K562 (cell line): ENCODE measurements at regions not wholly inside any gene's neighbourhood (a gene's known extent, or its start where the extent isn't known, plus 50 kb on each side); places are given as distances from the start of the nearest gene placed in this dataset.
"Not testable (repeated sequence)": the region's sequence is repeated elsewhere in the genome, so short reads cannot be mapped to it uniquely, and the experiment has no call there.

Source experiments
- ATAC-seq: fragments of 200-7000 bp; cut with Tn5 transposase; 3 replicates; pipeline ENCODE4 v1.9.1; 2020; ENCODE audit warnings: moderate library complexity
- BruUV-seq: library from RNA; stranded (reverse); fragments of 400-500 nt; replicated peaks from 2 replicates; lab custom pipeline; 2021; lab: Mats Ljungman, UMichigan
- CTCF ChIA-PET: fragments of 300-600 bp; formaldehyde crosslinking; extraction: SDS; loops from one replicate; lab custom pipeline; 2021; ENCODE audit warnings: low intra/inter-chr PET ratio; lab: Yijun Ruan, JAX
- POLR2A ChIA-PET: fragments of 300-600, 350-650 bp; sonication (Branson Sonifier 250); formaldehyde crosslinking; extraction: SDS; loops from one replicate; lab custom pipeline; 2021; ENCODE audit warnings: antibody characterized with exemption, inconsistent platforms; lab: Yijun Ruan, JAX
- DNase-seq, 4 experiments: peaks; one replicate each; pipeline versions ENCODE4 v3.0.0 to v3.0.0-alpha.2; 2011 to 2018; ENCODE audit warnings: low spot score in 3 of 4, mixed read lengths in 3 of 4; ENCODE audit errors: extremely low read depth in 1 of 4
- FAIRE-seq: peaks from 2 replicates; lab custom pipeline; 2011; peaks lifted over from hg19 to GRCh38; lab: Jason Lieb, UNC
- H2AFZ ChIP-seq: 2 replicates; pipeline ENCODE4 v1.6.0; 2011; ENCODE audit warnings: low read depth, low read length, control low read depth, inconsistent platforms
- H3K27ac ChIP-seq: fragments of 200-600 bp; 3 replicates; pipeline ENCODE4 v1.8.0; 2011; ENCODE audit warnings: low read depth, mild to moderate bottlenecking, control low read depth, inconsistent platforms, low read length, moderate library complexity, mixed read lengths; ENCODE audit errors: extremely low read depth
- H3K27me3 ChIP-seq, 2 experiments: fragments of 300-600 bp in 1 of 2; 2 replicates in 1 of 2; 3 replicates in 1 of 2; pipeline versions ENCODE4 v1.6.0 to v1.8.0; 2011; ENCODE audit warnings: inconsistent platforms in 2 of 2, low read length in 2 of 2, mild to moderate bottlenecking in 1 of 2, mixed read lengths in 1 of 2, moderate library complexity in 1 of 2; ENCODE audit not compliant: control insufficient read depth in 2 of 2, insufficient read depth in 2 of 2
- H3K36me3 ChIP-seq: fragments of 300-600 bp; 3 replicates; pipeline ENCODE4 v1.8.0; 2011; ENCODE audit warnings: mild to moderate bottlenecking, low read length, inconsistent platforms; ENCODE audit not compliant: control insufficient read depth, insufficient read depth
- H3K4me1 ChIP-seq, 2 experiments: fragments of 200-600 bp in 1 of 2; replicated peaks in 1 of 2; 2 replicates in 1 of 2; 3 replicates in 1 of 2; pipeline versions ENCODE4 v1.5.1 to v1.8.0; 2011; ENCODE audit warnings: inconsistent platforms in 2 of 2, low read length in 2 of 2, mild to moderate bottlenecking in 1 of 2, mixed read lengths in 1 of 2, moderate library complexity in 1 of 2; ENCODE audit not compliant: control insufficient read depth in 2 of 2, insufficient read depth in 2 of 2
- H3K4me2 ChIP-seq: 2 replicates; pipeline ENCODE4 v1.6.1; 2011; ENCODE audit warnings: low read length, control low read depth, inconsistent platforms, mixed read lengths; ENCODE audit not compliant: insufficient read depth
- H3K4me3 ChIP-seq: fragments of 200-600 bp; sonication (generic), shearing (Covaris generic); 2 replicates; pipeline ENCODE4 v1.5.1; 2016; ENCODE audit warnings: control low read depth, inconsistent platforms
- H3K79me2 ChIP-seq: fragments of 200-600 bp; 3 replicates; pipeline ENCODE4 v1.8.0; 2011; ENCODE audit warnings: low read length, inconsistent platforms; ENCODE audit not compliant: control insufficient read depth, insufficient read depth
- H3K9ac ChIP-seq, 2 experiments: 2 replicates each; pipeline versions ENCODE4 v1.6.0 to v1.6.1; 2011; ENCODE audit warnings: low read depth in 2 of 2, low read length in 2 of 2, control low read depth in 1 of 2, inconsistent platforms in 1 of 2, mild to moderate bottlenecking in 1 of 2, mixed read lengths in 1 of 2; ENCODE audit not compliant: insufficient read depth in 1 of 2
- H3K9me1 ChIP-seq: one replicate; pipeline ENCODE4 v1.6.0; 2011; ENCODE audit warnings: inconsistent platforms, mild to moderate bottlenecking, low read length, moderate library complexity; ENCODE audit not compliant: control insufficient read depth, insufficient read depth
- H3K9me3 ChIP-seq: replicated peaks from 2 replicates; pipeline ENCODE4 v1.5.1; 2011; ENCODE audit warnings: low read depth, low read length, inconsistent platforms; ENCODE audit not compliant: control insufficient read depth, insufficient read depth
- H4K20me1 ChIP-seq: replicated peaks from 2 replicates; pipeline ENCODE4 v1.6.1; 2011; ENCODE audit warnings: low read length, inconsistent platforms, mixed read lengths; ENCODE audit not compliant: control insufficient read depth, insufficient read depth
- MCM2 ChIP-seq: fragments of 450-650 bp; IDR thresholded peaks from 2 replicates; pipeline ENCODE4 v1.6.1; 2017; ENCODE audit warnings: low read depth, mild to moderate bottlenecking
- RHOXF2B ChIP-seq: fragments of 250-450 bp; sonication (Bioruptor Pico); conservative IDR thresholded peaks from 2 replicates; pipeline ENCODE4 v1.5.1; 2021
- TCFL5 ChIP-seq: fragments of 250-450 bp; sonication (Bioruptor Pico); conservative IDR thresholded peaks from 2 replicates; pipeline ENCODE4 v1.6.1; 2021; ENCODE audit warnings: mild to moderate bottlenecking, moderate library complexity, matching md5 sums
- ZNF133 ChIP-seq: fragments of 250-450 bp; sonication (Bioruptor Pico); IDR thresholded peaks from 2 replicates; pipeline ENCODE4 v1.4.0; 2020; ENCODE audit warnings: mild to moderate bottlenecking
- WGBS: fragments of 100-300 bp; shearing (Covaris generic); methylation state at CpG from one replicate; pipeline ENCODE4 v1.1.6; 2016; ENCODE audit warnings: low coverage, mixed read lengths; ENCODE audit not compliant: insufficient coverage; ENCODE audit errors: missing lambda C conversion rate; 5-methylcytosine and 5-hydroxymethylcytosine counted together
- in situ Hi-C: fragments of 300-500 bp; cut with MboI; formaldehyde crosslinking; loops from 4 replicates; pipeline ENCODE4 v1.15.0; 2018; ENCODE audit warnings: inconsistent platforms, mixed read lengths
- intact Hi-C: fragments of 100-400 bp; cut with micrococcal nuclease; formaldehyde crosslinking; loops from 2 replicates; pipeline ENCODE4 v1.14.2; 2022
- TF ChIP-seq, protein P1 (sequence below): fragments of 450-650 bp; IDR thresholded peaks from 2 replicates; pipeline ENCODE4 v1.6.1; 2014; ENCODE audit warnings: low read depth, mild to moderate bottlenecking, moderate library complexity, borderline replicate concordance

DNA sequence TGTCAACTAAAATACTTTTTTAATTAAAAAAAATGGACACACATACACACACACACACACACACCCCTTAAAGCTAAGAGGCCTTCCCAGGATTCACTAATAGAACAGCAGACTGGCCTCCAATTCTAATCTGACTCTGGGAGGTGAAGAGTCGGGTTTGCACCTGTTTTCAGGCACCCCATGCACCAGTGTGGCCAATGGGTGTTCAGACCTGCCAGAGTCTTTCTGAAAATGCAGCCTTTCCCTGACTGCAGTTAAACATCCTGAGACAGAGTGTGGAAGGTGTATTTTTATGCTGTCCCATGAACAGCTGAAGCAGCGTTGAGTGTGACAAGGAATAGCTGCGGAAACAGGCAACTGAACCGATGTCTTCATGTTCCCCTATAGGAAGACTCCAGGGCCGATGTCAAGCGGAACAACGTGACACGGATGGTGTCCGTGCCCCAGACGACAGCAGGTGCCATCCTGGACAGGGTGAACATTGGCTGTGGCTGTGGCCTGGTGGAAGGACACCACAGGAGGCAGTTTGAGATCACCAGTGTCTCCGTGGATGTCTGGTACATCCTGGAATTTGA lies 74.6 kb upstream of the LYZL2 start (continued):
- no peak for TF ChIP-seq TCFL5 (CRISPR knock-in tag)
- TF ChIP-seq, protein P1, sequence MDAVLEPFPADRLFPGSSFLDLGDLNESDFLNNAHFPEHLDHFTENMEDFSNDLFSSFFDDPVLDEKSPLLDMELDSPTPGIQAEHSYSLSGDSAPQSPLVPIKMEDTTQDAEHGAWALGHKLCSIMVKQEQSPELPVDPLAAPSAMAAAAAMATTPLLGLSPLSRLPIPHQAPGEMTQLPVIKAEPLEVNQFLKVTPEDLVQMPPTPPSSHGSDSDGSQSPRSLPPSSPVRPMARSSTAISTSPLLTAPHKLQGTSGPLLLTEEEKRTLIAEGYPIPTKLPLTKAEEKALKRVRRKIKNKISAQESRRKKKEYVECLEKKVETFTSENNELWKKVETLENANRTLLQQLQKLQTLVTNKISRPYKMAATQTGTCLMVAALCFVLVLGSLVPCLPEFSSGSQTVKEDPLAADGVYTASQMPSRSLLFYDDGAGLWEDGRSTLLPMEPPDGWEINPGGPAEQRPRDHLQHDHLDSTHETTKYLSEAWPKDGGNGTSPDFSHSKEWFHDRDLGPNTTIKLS: no peak
- no peak for TF ChIP-seq RHOXF2B (CRISPR knock-in tag)
- no peak for TF ChIP-seq ZNF133 (CRISPR knock-in tag)
- TF ChIP-seq MCM2: no peak

DNA sequence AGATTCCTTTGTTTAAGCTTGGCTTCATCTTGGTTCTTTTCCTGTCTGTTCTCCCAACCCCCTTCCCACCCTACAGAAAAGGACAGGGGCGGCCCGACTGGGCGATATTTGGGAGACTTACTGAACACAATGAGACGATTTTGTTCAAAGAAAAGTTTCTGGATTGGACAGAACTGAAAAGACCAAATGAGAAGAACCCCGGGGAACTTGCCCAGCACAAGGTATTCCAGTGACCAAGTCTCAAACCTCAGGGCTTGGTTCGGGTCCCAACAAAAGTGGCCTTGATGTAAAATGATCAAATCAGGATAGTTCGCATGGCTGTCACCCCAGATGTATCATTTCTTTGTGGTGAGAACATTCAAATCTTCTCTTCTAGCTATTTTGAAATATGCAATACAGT lies 73.9 kb upstream of the LYZL2 start:
- CTCF ChIA-PET, ATAC-seq, H3K4me1 ChIP-seq, H3K9me1 ChIP-seq, POLR2A ChIA-PET, DNase-seq, H3K4me2 ChIP-seq, H3K4me3 ChIP-seq, H3K36me3 ChIP-seq, H3K9ac ChIP-seq, intact Hi-C loops, H3K9me3 ChIP-seq, FAIRE-seq, H2AFZ ChIP-seq, in situ Hi-C loops, H3K27ac ChIP-seq, H4K20me1 ChIP-seq, BruUV-seq, H3K79me2 ChIP-seq: not testable (repeated sequence)
- H3K27me3 ChIP-seq: peaks cover 20 to 45% of the 10 kb centered on the region in 2 experiments
- 2% methylated on average over 7 of the region's 7 CpGs for WGBS
